GF-D8 (cell line): ENCODE measurements at regions not wholly inside any gene's neighbourhood (a gene's known extent, or its start where the extent isn't known, plus 50 kb on each side); places are given as distances from the start of the nearest gene placed in this dataset.

Source experiments
- DNase-seq: peaks from one replicate; lab custom pipeline; 2025; lab: John Stamatoyannopoulos, UW

- DNase-seq, result no peak
These were observed 105.6 kb downstream of the SEC61B start for GRCh38 chr9:99327667-99328066.

- no peak for DNase-seq
These were observed 113.2 kb downstream of the SEC61B start for GRCh38 chr9:99335280-99335679.

GRCh38 chr9:99336005-99336404 lies 113.9 kb downstream of the SEC61B start:
- DNase-seq, result no peak

- no peak for DNase-seq
These were observed 114.4 kb downstream of the SEC61B start for GRCh38 chr9:99336531-99336930.

- no peak for DNase-seq
These were observed 118.2 kb downstream of the SEC61B start for GRCh38 chr9:99340281-99340680.

GRCh38 chr9:99341686-99342085 lies 119.6 kb downstream of the SEC61B start:
- no peak for DNase-seq

- no peak for DNase-seq
These were observed 123.4 kb downstream of the SEC61B start for GRCh38 chr9:99345451-99345850.

GRCh38 chr9:99345942-99346341 lies 123.9 kb downstream of the SEC61B start:
- no peak for DNase-seq

- no peak for DNase-seq
These were observed 125.5 kb downstream of the SEC61B start for GRCh38 chr9:99347568-99347967.

- DNase-seq, result no peak
These were observed 126.2 kb downstream of the SEC61B start for GRCh38 chr9:99348289-99348688.

- no peak for DNase-seq
These were observed 127.8 kb downstream of the SEC61B start for GRCh38 chr9:99349870-99350269.

GRCh38 chr9:99350461-99350860 lies 128.4 kb downstream of the SEC61B start:
- DNase-seq, result no peak

GRCh38 chr9:99351647-99352046 lies 129.6 kb downstream of the SEC61B start:
- DNase-seq, result no peak

GRCh38 chr9:99352826-99353225 lies 130.7 kb downstream of the SEC61B start:
- DNase-seq, result no peak

- DNase-seq, result no peak
These were observed 131.3 kb downstream of the SEC61B start for GRCh38 chr9:99353408-99353807.

GRCh38 chr9:99354104-99354503 lies 132.0 kb downstream of the SEC61B start:
- DNase-seq, result no peak

- no peak for DNase-seq
These were observed 134.5 kb downstream of the SEC61B start for GRCh38 chr9:99356512-99356971.

GRCh38 chr9:99357575-99357974 lies 135.5 kb downstream of the SEC61B start:
- no peak for DNase-seq

GRCh38 chr9:99358668-99359067 lies 136.6 kb downstream of the SEC61B start:
- no peak for DNase-seq

GRCh38 chr9:99359336-99359735 lies 137.3 kb downstream of the SEC61B start:
- no peak for DNase-seq

- no peak for DNase-seq
These were observed 137.9 kb downstream of the SEC61B start for GRCh38 chr9:99360026-99360425.

- no peak for DNase-seq
These were observed 139.7 kb downstream of the SEC61B start for GRCh38 chr9:99361817-99362216.

GRCh38 chr9:99362321-99362720 lies 140.2 kb downstream of the SEC61B start:
- no peak for DNase-seq

- DNase-seq, result no peak
These were observed 141.4 kb downstream of the SEC61B start for GRCh38 chr9:99363509-99363908.
